Erythroblast (primary cell): ENCODE measurements at regions not wholly inside any gene's neighbourhood (a gene's known extent, or its start where the extent isn't known, plus 50 kb on each side); places are given as distances from the start of the nearest gene placed in this dataset.

Experiments
- GATA1 ChIP-seq: IDR thresholded peaks from 2 replicates; pipeline ENCODE4 v1.6.1; 2011; ENCODE audit warnings: low read depth, mild to moderate bottlenecking, control low read depth, low read length, moderate library complexity
- POLR2A ChIP-seq: IDR thresholded peaks from 2 replicates; pipeline ENCODE4 v1.6.1; 2011; ENCODE audit warnings: mild to moderate bottlenecking, low read length

- TF ChIP-seq POLR2A (no peak), GATA1 (no peak)
Observed at GRCh38 chr2:149819356-149819957, 231.9 kb upstream of the MMADHC start.
